HepG2 (cell line): ENCODE measurements at regions not wholly inside any gene's neighbourhood (a gene's known extent, or its start where the extent isn't known, plus 50 kb on each side); places are given as distances from the start of the nearest gene placed in this dataset.

ENCODE experiments used
- ATAC-seq: fragments of 200-7000 bp; cut with Tn5 transposase; 3 replicates; pipeline ENCODE4 v1.9.1; 2020; ENCODE audit warnings: mild to moderate bottlenecking, moderate library complexity
- BruUV-seq: library from RNA; stranded (reverse); fragments of 400-500 nt; replicated peaks from 2 replicates; lab custom pipeline; 2021; lab: Mats Ljungman, UMichigan
- CTCF ChIA-PET: fragments of 300-600 bp; formaldehyde crosslinking; extraction: SDS; loops from one replicate; lab custom pipeline; 2021; ENCODE audit warnings: low total read pairs, inconsistent platforms, low intra/inter-chr PET ratio; lab: Yijun Ruan, JAX
- POLR2A ChIA-PET: fragments of 350-600 bp; sonication (Branson Sonifier 250); formaldehyde crosslinking; loops from one replicate; lab custom pipeline; 2020; ENCODE audit warnings: antibody characterized with exemption, inconsistent platforms; lab: Yijun Ruan, JAX
- DNase-seq: peaks from one replicate; pipeline ENCODE4 v3.0.0-alpha.2; 2015; ENCODE audit warnings: low spot score
- FAIRE-seq: peaks from 3 replicates; lab custom pipeline; 2011; peaks lifted over from hg19 to GRCh38; lab: Jason Lieb, UNC
- H2AFZ ChIP-seq: one replicate; pipeline ENCODE4 v1.6.1; 2011; ENCODE audit warnings: low read length, inconsistent platforms
- H3K27ac ChIP-seq: fragments of 300-600 bp; 3 replicates; pipeline ENCODE4 v1.8.0; 2011; ENCODE audit warnings: mixed run types, mild to moderate bottlenecking, mixed read lengths, low read length, inconsistent platforms; ENCODE audit not compliant: insufficient read depth; ENCODE audit errors: extremely low read length
- H3K27me3 ChIP-seq, 2 experiments: fragments of 200-600 bp in 1 of 2; 2 replicates in 1 of 2; 3 replicates in 1 of 2; pipeline versions ENCODE4 v1.6.0 to v1.8.0; 2011; ENCODE audit warnings: low read length in 2 of 2, mild to moderate bottlenecking in 2 of 2, moderate library complexity in 2 of 2, inconsistent platforms in 1 of 2; ENCODE audit not compliant: insufficient read depth in 2 of 2, control insufficient read depth in 1 of 2
- H3K36me3 ChIP-seq, 2 experiments: fragments of 200-600 bp in 1 of 2; replicated peaks in 1 of 2; 2 replicates in 1 of 2; 3 replicates in 1 of 2; pipeline versions ENCODE4 v1.5.1 to v1.8.0; 2011; ENCODE audit warnings: low read length in 2 of 2, inconsistent platforms in 1 of 2; ENCODE audit not compliant: insufficient read depth in 2 of 2, control insufficient read depth in 1 of 2
- H3K4me1 ChIP-seq: 2 replicates; pipeline ENCODE4 v1.5.1; 2012; ENCODE audit warnings: low read length, inconsistent platforms; ENCODE audit not compliant: insufficient read depth
- H3K4me2 ChIP-seq: 2 replicates; pipeline ENCODE4 v1.6.0; 2011; ENCODE audit warnings: low read depth, low read length, inconsistent platforms
- H3K4me3 ChIP-seq, 3 experiments: fragments of 200-600 bp in 1 of 3; sonication (generic), shearing (Covaris generic) in 1 of 3; replicated peaks in 1 of 3; 2 replicates each; pipeline ENCODE4 v1.5.1; 2011 to 2016; ENCODE audit warnings: low read length in 3 of 3, inconsistent platforms in 2 of 3, low read depth in 2 of 3, mild to moderate bottlenecking in 2 of 3, control low read depth in 1 of 3, mixed read lengths in 1 of 3; ENCODE audit not compliant: insufficient read depth in 1 of 3
- H3K79me2 ChIP-seq: one replicate; pipeline ENCODE4 v1.6.1; 2011; ENCODE audit warnings: low read length, inconsistent platforms; ENCODE audit not compliant: insufficient read depth
- H3K9ac ChIP-seq: 2 replicates; pipeline ENCODE4 v1.6.0; 2011; ENCODE audit warnings: mild to moderate bottlenecking, low read depth, low read length, inconsistent platforms; ENCODE audit not compliant: insufficient read depth
- H3K9me3 ChIP-seq: 2 replicates; pipeline ENCODE4 v1.5.1; 2012; ENCODE audit warnings: mild to moderate bottlenecking, low read length
- H4K20me1 ChIP-seq: 2 replicates; pipeline ENCODE4 v1.6.0; 2011; ENCODE audit warnings: inconsistent platforms, mild to moderate bottlenecking, low read length, moderate library complexity; ENCODE audit not compliant: insufficient read depth
- ATAD3A ChIP-seq: sonication (generic); formaldehyde crosslinking; IDR thresholded peaks from 2 replicates; pipeline ENCODE4 v1.4.0; 2020; ENCODE audit warnings: missing genetic modification reagents
- ATF3 ChIP-seq: sonication (generic); formaldehyde crosslinking; IDR thresholded peaks from 2 replicates; pipeline ENCODE4 v1.4.0; 2020; ENCODE audit warnings: missing genetic modification reagents
- ATF5 ChIP-seq: sonication (generic); formaldehyde crosslinking; IDR thresholded peaks from 2 replicates; pipeline ENCODE4 v1.4.0; 2020; ENCODE audit warnings: mild to moderate bottlenecking, low read depth, missing genetic modification reagents
- KMT2B ChIP-seq: IDR thresholded peaks from 2 replicates; pipeline ENCODE4 v1.6.1; 2016; ENCODE audit warnings: missing genetic modification reagents, missing compliant biosample characterization
- MAFF ChIP-seq: IDR thresholded peaks from 2 replicates; pipeline ENCODE4 v1.6.1; 2011; ENCODE audit warnings: low read depth, low read length, improper control_type of control experiment
- MAFK ChIP-seq, 2 experiments: IDR thresholded peaks in 1 of 2; conservative IDR thresholded peaks in 1 of 2; 2 replicates each; pipeline ENCODE4 v1.6.1; 2011; ENCODE audit warnings: improper control_type of control experiment in 2 of 2, low read length in 2 of 2
- POLR2AphosphoS5 ChIP-seq: IDR thresholded peaks from 2 replicates; pipeline ENCODE4 v1.6.1; 2012; ENCODE audit warnings: low read depth, low read length
- REXO4 ChIP-seq: sonication (generic); formaldehyde crosslinking; IDR thresholded peaks from 2 replicates; pipeline ENCODE4 v1.8.0; 2022; ENCODE audit warnings: missing genetic modification reagents, mild to moderate bottlenecking, borderline replicate concordance
- SIN3A ChIP-seq: IDR thresholded peaks from 2 replicates; pipeline ENCODE4 v1.6.1; 2011; ENCODE audit warnings: low read depth, mild to moderate bottlenecking, control low read depth, low read length, borderline replicate concordance
- SP5 ChIP-seq: IDR thresholded peaks from 2 replicates; pipeline ENCODE4 v1.6.1; 2016; ENCODE audit warnings: low read depth, borderline replicate concordance
- TCF7L2 ChIP-seq: IDR thresholded peaks from 2 replicates; pipeline ENCODE4 v1.6.1; 2011; ENCODE audit warnings: mild to moderate bottlenecking, low read depth, low read length, moderate library complexity
- ZBTB3 ChIP-seq: sonication (generic); formaldehyde crosslinking; IDR thresholded peaks from 2 replicates; pipeline ENCODE4 v1.4.0; 2020; ENCODE audit warnings: low read depth, mild to moderate bottlenecking, moderate library complexity, missing genetic modification reagents, borderline replicate concordance
- ZFP36 ChIP-seq: fragments of 150-350 bp; IDR thresholded peaks from 2 replicates; pipeline ENCODE4 v1.6.1; 2018; ENCODE audit warnings: borderline replicate concordance, low read length, low read depth; ENCODE audit not compliant: partially characterized antibody
- in situ Hi-C: cut with HindIII; loops from 2 replicates; pipeline ENCODE4 v1.10.0; 2017; ENCODE audit warnings: low pct_unique_long_range_greater_than_20kb; ENCODE audit not compliant: extremely low pct_ligation_motif_present
- intact Hi-C: fragments of 100-400 bp; cut with micrococcal nuclease; formaldehyde crosslinking; loops from one replicate; pipeline ENCODE4 v1.10.0; 2022; ENCODE audit not compliant: unreplicated experiment

- no peak for TF ChIP-seq SP5
Measured at GRCh38 chr11:91097083-91097482, 874.2 kb upstream of the CHORDC1 start (continued).

- H3K79me2 ChIP-seq, result no peaks in the 10 kb centered on the region
- DNase-seq (no peak), FAIRE-seq (no peak), ATAC-seq (no peak)
- H3K27ac ChIP-seq, result no peak overlapping the region
- H3K9me3 ChIP-seq, result no peaks in the 10 kb centered on the region
- H3K4me1 ChIP-seq, result no peaks in the 10 kb centered on the region
- no peak overlapping the region for H3K9ac ChIP-seq
- no peak overlapping the region for H2AFZ ChIP-seq
- no peak overlapping the region for H3K4me2 ChIP-seq
- CTCF ChIA-PET, result no interaction called here
- POLR2A ChIA-PET, result no interaction called here
- no peak for TF ChIP-seq KMT2B (CRISPR knock-in tag)
- no peak for TF ChIP-seq REXO4 (CRISPR knock-in tag)
- peak; percentile 59; the same call in 1 of the 2 replicates for TF ChIP-seq MAFF
- no peak for TF ChIP-seq ZFP36
- no peak for TF ChIP-seq POLR2AphosphoS5
- TF ChIP-seq SIN3A, result no peak
- TF ChIP-seq ATAD3A, result no peak
- TF ChIP-seq ATF3 (CRISPR knock-in tag), result no peak
- TF ChIP-seq ZBTB3, result no peak
- TF ChIP-seq ATF5 (CRISPR knock-in tag), result no peak
- no peak for TF ChIP-seq TCF7L2
- TF ChIP-seq MAFK (conservative IDR thresholded peaks at IDR 0.05 in 1 of 2, IDR thresholded peaks at IDR 0.05 in 1 of 2; ENCODE audit: low read length in 2 of 2), result peak; percentile 49 to 75
- no peaks in the 10 kb centered on the region for H3K36me3 ChIP-seq
- in situ Hi-C loops (no loop called here), intact Hi-C loops (no loop called here)
- H3K4me3 ChIP-seq, result no peak overlapping the region
- no peaks in the 10 kb centered on the region for H4K20me1 ChIP-seq
- H3K27me3 ChIP-seq, result no peaks in the 10 kb centered on the region
- BruUV-seq, result no TSS peak
Measured at GRCh38 chr11:91093141-91093540, 870.3 kb upstream of the CHORDC1 start.
